ENCODE measurements at regions not wholly inside any gene's neighbourhood (a gene's known extent, or its start where the extent isn't known, plus 50 kb on each side); places are given as distances from the start of the nearest gene placed in this dataset.

DNA sequence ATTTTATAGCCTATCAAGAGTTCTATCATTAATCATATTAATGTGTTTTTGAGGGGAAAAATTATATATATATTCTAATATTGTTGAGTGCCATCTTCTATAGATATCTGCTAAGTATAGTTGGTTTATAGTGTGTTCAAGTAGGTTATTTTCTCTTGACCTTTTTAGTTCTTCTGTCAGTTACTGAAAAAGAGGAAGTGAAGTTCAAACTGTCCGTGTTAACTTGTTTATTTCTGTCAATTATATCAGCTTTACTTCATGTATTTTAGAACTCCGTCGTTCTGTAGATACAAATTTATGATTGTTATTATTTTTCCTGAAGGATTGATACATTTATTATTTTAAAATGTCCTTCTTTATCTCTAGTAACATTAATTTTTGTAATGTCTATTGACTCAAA is 1209.1 kb downstream of the CDH12 start:
- TF ChIP-seq EP300 (IDR thresholded peaks at IDR 0.05) (no peak), CTCF (IDR thresholded peaks at IDR 0.05) (no peak), POLR2A (IDR thresholded peaks at IDR 0.05) (no peak)
- DNase-seq = no peak
- no peak overlapping the region for H3K4me3 ChIP-seq
- intact Hi-C loops (cut with DNase I) = no loop called here
- no peaks in the 10 kb centered on the region for H3K36me3 ChIP-seq
- no peaks in the 10 kb centered on the region for H3K4me1 ChIP-seq (ENCODE audit: insufficient read depth)
- no peak overlapping the region for H3K27ac ChIP-seq
- H3K9me3 ChIP-seq = no peaks in the 10 kb centered on the region
- 68 to 80% (median 77%) methylated on average over 3 of the region's 3 CpGs for WGBS, 3 donors
- no peaks in the 10 kb centered on the region for H3K27me3 ChIP-seq

DNA sequence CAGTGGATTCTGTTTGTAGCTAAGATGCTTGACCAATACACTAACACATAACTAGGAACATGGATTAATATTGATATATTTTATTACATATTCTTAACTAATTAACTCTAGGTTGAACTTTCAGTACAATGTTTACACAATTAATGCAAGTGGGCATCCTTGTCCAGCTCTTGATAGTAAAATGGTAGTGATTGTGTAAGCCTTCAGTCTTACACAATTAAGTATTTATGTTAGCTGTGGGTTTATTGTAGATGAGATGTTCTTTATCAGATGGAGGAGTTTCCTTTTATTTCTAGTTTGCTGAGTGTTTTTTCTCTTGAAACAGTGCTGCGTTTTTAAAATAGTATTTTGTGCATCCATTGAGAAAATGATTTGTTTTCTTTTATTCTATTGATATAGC is 1210.8 kb downstream of the CDH12 start:
- WGBS, 3 donors = 76 to 78% (median 77%) methylated on average over 1 of the region's 1 CpG
- H3K4me3 ChIP-seq = no peak overlapping the region
- DNase-seq = no peak
- intact Hi-C loops (cut with DNase I) = no loop called here
- no peaks in the 10 kb centered on the region for H3K4me1 ChIP-seq (ENCODE audit: insufficient read depth)
- H3K9me3 ChIP-seq = no peaks in the 10 kb centered on the region
- H3K27me3 ChIP-seq = no peaks in the 10 kb centered on the region
- no peaks in the 10 kb centered on the region for H3K36me3 ChIP-seq
- no peak for TF ChIP-seq POLR2A (IDR thresholded peaks at IDR 0.05)
- no peak overlapping the region for H3K27ac ChIP-seq

DNA sequence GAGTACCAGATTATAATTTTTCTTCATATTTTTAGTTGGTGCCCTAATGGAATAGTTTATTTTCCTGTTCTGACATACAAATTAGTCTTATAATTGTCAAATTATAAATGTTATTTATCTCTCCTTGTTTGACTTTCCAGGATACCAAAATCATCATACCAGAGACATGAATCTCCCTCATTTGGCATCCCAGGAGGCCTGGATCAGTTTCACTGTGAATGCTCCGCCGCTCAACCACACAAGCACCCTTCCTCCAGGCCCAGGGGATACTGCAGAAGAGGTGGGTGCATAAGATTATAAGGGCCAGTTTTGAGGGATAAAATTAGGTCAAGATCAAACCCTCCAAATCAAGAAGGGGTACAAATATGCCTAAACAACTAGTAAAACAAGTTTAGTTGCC is 1229.3 kb downstream of the CDH12 start:
- no peak for TF ChIP-seq EP300 (IDR thresholded peaks at IDR 0.05)
- TF ChIP-seq CTCF (IDR thresholded peaks at IDR 0.05) = no peak
- no peak for TF ChIP-seq POLR2A (IDR thresholded peaks at IDR 0.05)
- intact Hi-C loops (cut with DNase I) = no loop called here
- no peak overlapping the region for H3K4me3 ChIP-seq
- 96 to 98% (median 97%) methylated on average over 2 of the region's 2 CpGs for WGBS, 3 donors
- DNase-seq = no peak
- no peak overlapping the region for H3K27ac ChIP-seq
- H3K36me3 ChIP-seq = no peaks in the 10 kb centered on the region
- no peaks in the 10 kb centered on the region for H3K4me1 ChIP-seq (ENCODE audit: insufficient read depth)
- no peaks in the 10 kb centered on the region for H3K9me3 ChIP-seq
- H3K27me3 ChIP-seq = no peaks in the 10 kb centered on the region

DNA sequence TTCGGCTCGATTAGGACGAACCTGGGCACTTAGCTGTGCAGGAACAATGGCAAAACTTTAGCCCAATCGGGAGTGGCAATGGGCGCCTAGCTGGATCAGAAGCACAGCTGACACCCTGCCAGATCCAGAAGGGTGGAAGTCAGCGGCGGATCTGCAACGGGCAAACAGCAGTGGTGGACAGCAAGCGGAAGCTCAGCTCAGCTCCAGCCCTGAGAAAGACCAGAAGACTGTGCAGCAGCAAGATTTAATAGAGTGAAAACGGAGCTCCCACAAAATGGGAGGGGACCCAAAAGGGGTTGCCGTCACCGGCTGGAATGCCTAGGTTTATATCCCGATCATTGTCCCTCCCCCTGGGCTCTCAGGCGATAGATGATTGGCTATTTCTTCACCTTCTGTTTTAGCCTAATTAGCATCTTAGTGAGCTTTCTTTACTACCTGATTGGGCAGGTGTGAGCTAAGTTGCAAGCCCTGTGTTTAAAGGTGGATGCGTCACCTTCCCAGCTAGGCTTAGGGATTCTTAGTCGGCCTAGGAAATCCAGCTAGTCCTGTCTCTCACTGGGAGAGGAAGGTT is 1237.9 kb downstream of the CDH12 start:
- intact Hi-C loops (cut with DNase I) = no loop called here
- no peaks in the 10 kb centered on the region for H3K9me3 ChIP-seq
- no peak overlapping the region for H3K4me3 ChIP-seq
- no peak for DNase-seq
- H3K36me3 ChIP-seq = no peaks in the 10 kb centered on the region
- H3K27ac ChIP-seq = no peak overlapping the region
- no peak for TF ChIP-seq POLR2A (IDR thresholded peaks at IDR 0.05)
- no peak for TF ChIP-seq CTCF (IDR thresholded peaks at IDR 0.05)
- no peak for TF ChIP-seq EP300 (IDR thresholded peaks at IDR 0.05)
- 92 to 95% (median 94%) methylated on average over 16 of the region's 16 CpGs for WGBS, 3 donors
- no peaks in the 10 kb centered on the region for H3K4me1 ChIP-seq (ENCODE audit: insufficient read depth)
- H3K27me3 ChIP-seq = no peaks in the 10 kb centered on the region

- Histone ChIP-seq H3K27ac (no peak overlapping the region), H3K36me3 (no peaks in the 10 kb centered on the region), H3K4me1 (ENCODE audit: insufficient read depth) (no peaks in the 10 kb centered on the region), H3K4me3 (no peak overlapping the region), H3K27me3 (no peaks in the 10 kb centered on the region), H3K9me3 (no peaks in the 10 kb centered on the region)
- no peak for DNase-seq
- 76 to 82% (median 79%) methylated on average over 5 of the region's 5 CpGs for WGBS, 3 donors
- intact Hi-C loops (cut with DNase I) = no loop called here
- TF ChIP-seq CTCF (IDR thresholded peaks at IDR 0.05) (no peak), POLR2A (IDR thresholded peaks at IDR 0.05) (no peak), EP300 (IDR thresholded peaks at IDR 0.05) (no peak)
Observed at GRCh38 chr5:21613971-21614488, 1239.1 kb downstream of the CDH12 start.
